ENCODE measurements at regions not wholly inside any gene's neighbourhood (a gene's known extent, or its start where the extent isn't known, plus 50 kb on each side); places are given as distances from the start of the nearest gene placed in this dataset.

- ATAC-seq (replicated peaks; ENCODE audit: extremely low read depth, poor library complexity, severe bottlenecking) (no peak), DNase-seq (ENCODE audit: low spot score in 2 of 2) (no peak)
These were observed 1332.2 kb upstream of the PRMT6 start for GRCh38 chr1:105724286-105724685.

DNA sequence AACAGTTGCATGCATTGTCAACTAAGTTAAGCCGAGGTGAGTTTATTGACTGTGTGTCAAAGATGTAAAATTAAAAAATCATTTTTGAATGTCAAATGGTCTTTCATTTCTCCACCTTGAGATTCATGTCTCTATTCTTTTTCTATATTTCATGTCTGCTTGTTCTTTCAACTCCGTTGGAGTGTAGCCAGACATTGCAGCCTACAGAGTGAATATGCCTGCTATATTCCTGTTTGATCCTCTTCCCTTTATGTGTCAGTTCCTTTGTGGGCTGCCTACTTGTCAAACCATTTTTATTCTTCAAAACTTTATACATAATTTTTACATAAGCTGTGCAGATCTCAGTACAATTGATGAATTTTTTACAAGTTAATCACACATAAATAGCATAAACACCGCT is 1325.8 kb upstream of the PRMT6 start:
- H3K4me1 Mint-ChIP-seq: no peaks in the 10 kb centered on the region
- no peak for DNase-seq (ENCODE audit: low spot score in 2 of 2)
- peaks cover 16% of the 10 kb centered on the region for H3K9me3 Mint-ChIP-seq
- no peaks in the 10 kb centered on the region for H3K27me3 Mint-ChIP-seq
- no peak overlapping the region for H3K4me3 Mint-ChIP-seq
- H3K27ac Mint-ChIP-seq (ENCODE audit: low read depth): no peak overlapping the region
- no peak for ATAC-seq (replicated peaks; ENCODE audit: extremely low read depth, poor library complexity, severe bottlenecking)
- H3K36me3 Mint-ChIP-seq (ENCODE audit: insufficient read depth): peaks cover 4% of the 10 kb centered on the region

More at GRCh38 chr1:105724286-105724685, 1332.2 kb upstream of the PRMT6 start:
- Mint-ChIP-seq H3K4me3 (no peak overlapping the region), H3K27ac (ENCODE audit: low read depth) (no peak overlapping the region), H3K27me3 (no peaks in the 10 kb centered on the region), H3K9me3 (peaks cover 5% of the 10 kb centered on the region), H3K4me1 (no peaks in the 10 kb centered on the region), H3K36me3 (ENCODE audit: insufficient read depth) (peaks cover 4% of the 10 kb centered on the region)

- Mint-ChIP-seq H3K4me1 (no peaks in the 10 kb centered on the region), H3K27me3 (no peaks in the 10 kb centered on the region), H3K36me3 (ENCODE audit: insufficient read depth) (no peaks in the 10 kb centered on the region), H3K27ac (ENCODE audit: low read depth) (no peak overlapping the region), H3K9me3 (peaks cover 16% of the 10 kb centered on the region), H3K4me3 (no peak overlapping the region)
- ATAC-seq (replicated peaks; ENCODE audit: extremely low read depth, poor library complexity, severe bottlenecking): no peak
- no peak for DNase-seq (ENCODE audit: low spot score in 2 of 2)
These were observed 1320.1 kb upstream of the PRMT6 start for GRCh38 chr1:105736349-105736748.

GRCh38 chr1:105779727-105780126 is 1276.7 kb upstream of the PRMT6 start:
- H3K27me3 Mint-ChIP-seq: no peaks in the 10 kb centered on the region

GRCh38 chr1:105785021-105785420 is 1271.5 kb upstream of the PRMT6 start:
- peaks cover 26% of the 10 kb centered on the region for H3K9me3 Mint-ChIP-seq

More at GRCh38 chr1:105779727-105780126, 1276.7 kb upstream of the PRMT6 start:
- Mint-ChIP-seq H3K4me1 (no peaks in the 10 kb centered on the region), H3K9me3 (peaks cover 19% of the 10 kb centered on the region), H3K27ac (ENCODE audit: low read depth) (no peak overlapping the region), H3K4me3 (no peak overlapping the region), H3K36me3 (ENCODE audit: insufficient read depth) (no peaks in the 10 kb centered on the region)
- DNase-seq (ENCODE audit: low spot score in 2 of 2) (no peak), ATAC-seq (replicated peaks; ENCODE audit: extremely low read depth, poor library complexity, severe bottlenecking) (no peak)

GRCh38 chr1:105793536-105794146 is 1262.8 kb upstream of the PRMT6 start:
- no peaks in the 10 kb centered on the region for H3K4me1 Mint-ChIP-seq
- H3K4me3 Mint-ChIP-seq: no peak overlapping the region
- no peaks in the 10 kb centered on the region for H3K36me3 Mint-ChIP-seq (ENCODE audit: insufficient read depth)
- no peak overlapping the region for H3K27ac Mint-ChIP-seq (ENCODE audit: low read depth)
- H3K27me3 Mint-ChIP-seq: no peaks in the 10 kb centered on the region
- DNase-seq (ENCODE audit: low spot score in 2 of 2) (no peak), ATAC-seq (replicated peaks; ENCODE audit: extremely low read depth, poor library complexity, severe bottlenecking) (no peak)
- peaks cover 10% of the 10 kb centered on the region for H3K9me3 Mint-ChIP-seq

More at GRCh38 chr1:105785021-105785420, 1271.5 kb upstream of the PRMT6 start:
- DNase-seq (ENCODE audit: low spot score in 2 of 2) (no peak), ATAC-seq (replicated peaks; ENCODE audit: extremely low read depth, poor library complexity, severe bottlenecking) (no peak)
- Mint-ChIP-seq H3K27ac (ENCODE audit: low read depth) (no peak overlapping the region), H3K4me3 (no peak overlapping the region), H3K4me1 (no peaks in the 10 kb centered on the region), H3K27me3 (no peaks in the 10 kb centered on the region), H3K36me3 (ENCODE audit: insufficient read depth) (no peaks in the 10 kb centered on the region)

DNA sequence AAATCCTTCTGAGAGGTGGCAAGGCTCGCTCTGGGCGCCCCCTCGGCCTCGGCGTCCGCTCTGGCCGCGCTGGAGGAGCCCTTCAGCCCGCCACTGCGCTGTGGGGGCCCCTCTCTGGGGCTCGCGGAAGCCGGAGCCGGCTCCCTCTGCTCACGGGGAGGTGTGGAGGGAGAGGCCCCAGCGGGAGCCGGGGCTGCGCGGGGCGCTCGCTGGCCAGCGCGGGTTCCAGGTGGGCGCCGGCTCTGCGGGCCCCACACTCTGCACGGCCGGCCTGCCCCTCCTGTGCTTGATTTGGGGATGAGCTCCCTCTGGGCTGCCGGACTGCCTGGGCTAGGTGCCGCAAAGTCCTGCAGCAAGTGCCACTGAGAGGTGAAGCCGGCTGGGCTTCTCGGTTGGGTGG is 1260.7 kb upstream of the PRMT6 start:
- DNase-seq (ENCODE audit: low spot score in 2 of 2): no peak
- Mint-ChIP-seq H3K4me1 (no peaks in the 10 kb centered on the region), H3K27ac (ENCODE audit: low read depth) (no peak overlapping the region), H3K27me3 (no peaks in the 10 kb centered on the region), H3K9me3 (peaks cover 10% of the 10 kb centered on the region), H3K36me3 (ENCODE audit: insufficient read depth) (no peaks in the 10 kb centered on the region), H3K4me3 (no peak overlapping the region)
- ATAC-seq (replicated peaks; ENCODE audit: extremely low read depth, poor library complexity, severe bottlenecking): no peak

DNA sequence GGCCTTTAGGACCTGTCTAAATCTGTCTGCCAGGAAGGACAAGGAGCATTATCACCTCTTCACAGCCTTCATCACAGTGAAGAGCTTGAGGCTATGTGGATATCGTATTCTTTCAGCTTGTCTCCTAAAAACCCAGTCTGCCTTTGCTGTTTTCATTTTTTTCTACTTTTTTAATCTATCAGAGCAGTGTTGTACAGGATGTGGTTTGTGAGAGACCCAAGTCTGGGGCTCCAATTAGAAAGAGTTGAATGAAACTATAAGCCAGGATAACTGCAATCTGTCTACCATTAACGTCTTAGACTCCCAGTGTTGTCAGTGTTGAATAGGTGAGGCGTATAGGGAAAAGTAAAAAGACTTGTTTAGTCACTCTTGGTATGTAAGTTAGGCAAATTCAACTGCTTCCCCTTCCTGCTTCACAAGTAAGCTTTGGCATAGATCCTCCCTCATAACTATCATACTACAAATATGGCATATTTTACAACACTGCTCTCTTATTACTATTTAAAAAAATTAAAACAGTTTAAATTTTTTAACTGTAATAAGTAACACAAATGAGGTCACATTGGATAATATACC is 1225.8 kb upstream of the PRMT6 start:
- Mint-ChIP-seq H3K27ac (ENCODE audit: low read depth) (no peak overlapping the region), H3K4me3 (no peak overlapping the region), H3K4me1 (no peaks in the 10 kb centered on the region), H3K9me3 (peaks cover 18% of the 10 kb centered on the region), H3K27me3 (no peaks in the 10 kb centered on the region), H3K36me3 (ENCODE audit: insufficient read depth) (peaks cover 3% of the 10 kb centered on the region)
- DNase-seq (ENCODE audit: low spot score in 2 of 2) (no peak), ATAC-seq (replicated peaks; ENCODE audit: extremely low read depth, poor library complexity, severe bottlenecking) (no peak)

- DNase-seq (ENCODE audit: low spot score in 2 of 2): no peak
- H3K9me3 Mint-ChIP-seq: peaks cover 15% of the 10 kb centered on the region
- H3K36me3 Mint-ChIP-seq (ENCODE audit: insufficient read depth): peaks cover 3% of the 10 kb centered on the region
These were observed 1218.4 kb upstream of the PRMT6 start for GRCh38 chr1:105838071-105838470.

GRCh38 chr1:105865546-105865945 is 1190.9 kb upstream of the PRMT6 start:
- Mint-ChIP-seq H3K27ac (ENCODE audit: low read depth) (no peak overlapping the region), H3K36me3 (ENCODE audit: insufficient read depth) (no peaks in the 10 kb centered on the region), H3K27me3 (no peaks in the 10 kb centered on the region), H3K4me1 (no peaks in the 10 kb centered on the region), H3K4me3 (no peak overlapping the region), H3K9me3 (peaks cover 20% of the 10 kb centered on the region)
- DNase-seq (ENCODE audit: low spot score in 2 of 2): no peak
- ATAC-seq (replicated peaks; ENCODE audit: extremely low read depth, poor library complexity, severe bottlenecking): no peak

More at GRCh38 chr1:105838071-105838470, 1218.4 kb upstream of the PRMT6 start:
- Mint-ChIP-seq H3K4me1 (no peaks in the 10 kb centered on the region), H3K4me3 (no peak overlapping the region), H3K27me3 (no peaks in the 10 kb centered on the region), H3K27ac (ENCODE audit: low read depth) (no peak overlapping the region)
- ATAC-seq (replicated peaks; ENCODE audit: extremely low read depth, poor library complexity, severe bottlenecking): no peak

- Mint-ChIP-seq H3K4me1 (no peaks in the 10 kb centered on the region), H3K9me3 (peaks cover 22% of the 10 kb centered on the region), H3K4me3 (no peak overlapping the region)
These were observed 1183.7 kb upstream of the PRMT6 start for GRCh38 chr1:105872817-105873216.

DNA sequence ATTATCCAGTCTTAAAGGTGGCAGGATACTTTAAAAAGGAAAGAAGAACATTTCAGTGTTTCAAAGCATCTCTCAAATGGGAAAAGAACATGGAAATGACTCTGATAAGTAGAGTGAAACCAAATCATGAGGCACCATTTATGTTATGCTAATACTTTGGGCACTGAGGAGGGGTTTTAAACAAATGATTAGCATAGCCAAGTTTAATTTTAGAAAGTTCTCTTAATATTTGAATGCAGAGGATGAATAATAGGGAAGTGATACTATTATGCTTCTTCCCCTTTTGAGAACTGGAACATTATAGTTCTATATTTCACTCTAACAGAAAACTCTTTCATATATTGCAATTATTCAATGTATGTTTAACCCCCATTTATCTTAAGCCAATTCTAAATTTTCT is 1181.9 kb upstream of the PRMT6 start:
- no peak for ATAC-seq (replicated peaks; ENCODE audit: extremely low read depth, poor library complexity, severe bottlenecking)
- Mint-ChIP-seq H3K27me3 (no peaks in the 10 kb centered on the region), H3K4me1 (no peaks in the 10 kb centered on the region), H3K4me3 (no peak overlapping the region), H3K9me3 (peaks cover 22% of the 10 kb centered on the region), H3K27ac (ENCODE audit: low read depth) (no peak overlapping the region), H3K36me3 (ENCODE audit: insufficient read depth) (peaks cover 2% of the 10 kb centered on the region)
- DNase-seq (ENCODE audit: low spot score in 2 of 2): no peak

More at GRCh38 chr1:105872817-105873216, 1183.7 kb upstream of the PRMT6 start:
- Mint-ChIP-seq H3K36me3 (ENCODE audit: insufficient read depth) (peaks cover 2% of the 10 kb centered on the region), H3K27ac (ENCODE audit: low read depth) (no peak overlapping the region), H3K27me3 (no peaks in the 10 kb centered on the region)
- DNase-seq (ENCODE audit: low spot score in 2 of 2) (no peak), ATAC-seq (replicated peaks; ENCODE audit: extremely low read depth, poor library complexity, severe bottlenecking) (no peak)

DNA sequence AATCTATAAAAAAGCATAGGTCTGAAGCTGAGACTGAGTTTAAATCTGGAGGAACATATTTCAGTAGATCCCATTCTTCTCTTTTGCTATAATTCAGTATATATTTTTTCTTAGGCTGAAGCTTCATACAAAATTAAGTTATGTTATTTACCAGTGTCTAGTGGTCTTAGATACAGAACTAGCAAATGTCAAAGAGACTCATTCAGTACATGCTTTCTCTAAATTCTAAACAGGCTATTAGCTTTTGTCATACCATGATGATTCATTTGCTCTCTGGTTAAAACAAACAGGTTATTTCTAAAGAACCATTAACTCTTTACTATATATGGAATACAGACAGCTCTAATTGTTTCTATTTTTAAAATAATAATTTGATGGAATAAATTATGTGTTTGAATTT is 1170.2 kb upstream of the PRMT6 start:
- Mint-ChIP-seq H3K36me3 (ENCODE audit: insufficient read depth) (no peaks in the 10 kb centered on the region), H3K9me3 (peaks cover 37% of the 10 kb centered on the region), H3K27me3 (no peaks in the 10 kb centered on the region), H3K4me1 (no peaks in the 10 kb centered on the region), H3K4me3 (no peak overlapping the region), H3K27ac (ENCODE audit: low read depth) (no peak overlapping the region)
- no peak for DNase-seq (ENCODE audit: low spot score in 2 of 2)
- ATAC-seq (replicated peaks; ENCODE audit: extremely low read depth, poor library complexity, severe bottlenecking): no peak

Data from central memory CD8-positive, alpha-beta T cell (primary cell).